ENCODE measurements at regions not wholly inside any gene's neighbourhood (a gene's known extent, or its start where the extent isn't known, plus 50 kb on each side); places are given as distances from the start of the nearest gene placed in this dataset.

DNA sequence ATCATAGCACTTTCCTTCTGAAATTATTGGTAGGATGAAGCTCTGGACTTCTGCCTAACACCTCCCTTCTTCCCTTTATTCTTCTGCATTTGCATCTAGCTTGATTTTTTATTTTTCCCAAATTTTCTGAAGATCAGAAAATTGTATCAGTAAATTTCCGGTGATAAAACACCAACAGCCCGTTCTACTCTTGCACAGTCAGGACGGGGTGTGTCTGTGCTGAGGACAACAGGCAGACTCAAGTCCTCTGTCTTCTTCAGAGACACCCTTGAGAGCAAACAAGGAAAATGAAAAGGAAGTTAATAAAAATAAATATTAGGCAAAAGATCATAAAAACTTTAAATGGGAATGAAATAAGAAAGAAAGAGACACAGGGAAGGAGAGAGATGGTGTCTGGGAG is 120.7 kb downstream of the ARL4C start:
- peaks cover 23 to 37% of the 10 kb centered on the region in 2 donors for H3K4me1 Mint-ChIP-seq
- Histone ChIP-seq H3K27ac (ENCODE audit: low read length) (no peak overlapping the region), H3K27me3 (ENCODE audit: control insufficient read depth, insufficient read depth, low read length) (peaks cover 3% of the 10 kb centered on the region), H3K4me1 (ENCODE audit: control insufficient read depth, insufficient read depth, low read length) (peaks cover 9% of the 10 kb centered on the region), H3K4me3 (ENCODE audit: low read length) (no peak overlapping the region), H3K9me3 (ENCODE audit: control insufficient read depth, insufficient read depth, low read length) (no peaks in the 10 kb centered on the region), H3K36me3 (ENCODE audit: control insufficient read depth, insufficient read depth, low read length) (no peaks in the 10 kb centered on the region)
- no peaks in the 10 kb centered on the region for H3K36me3 Mint-ChIP-seq
- ATAC-seq (no peak), DNase-seq (no peak)
- H3K27ac Mint-ChIP-seq = no peak overlapping the region
- intact Hi-C loops (cut with micrococcal nuclease) = no loop called here
- H3K9me3 Mint-ChIP-seq = no peaks in the 10 kb centered on the region
- no peak overlapping the region for H3K4me3 Mint-ChIP-seq
- TF ChIP-seq, protein P1, sequence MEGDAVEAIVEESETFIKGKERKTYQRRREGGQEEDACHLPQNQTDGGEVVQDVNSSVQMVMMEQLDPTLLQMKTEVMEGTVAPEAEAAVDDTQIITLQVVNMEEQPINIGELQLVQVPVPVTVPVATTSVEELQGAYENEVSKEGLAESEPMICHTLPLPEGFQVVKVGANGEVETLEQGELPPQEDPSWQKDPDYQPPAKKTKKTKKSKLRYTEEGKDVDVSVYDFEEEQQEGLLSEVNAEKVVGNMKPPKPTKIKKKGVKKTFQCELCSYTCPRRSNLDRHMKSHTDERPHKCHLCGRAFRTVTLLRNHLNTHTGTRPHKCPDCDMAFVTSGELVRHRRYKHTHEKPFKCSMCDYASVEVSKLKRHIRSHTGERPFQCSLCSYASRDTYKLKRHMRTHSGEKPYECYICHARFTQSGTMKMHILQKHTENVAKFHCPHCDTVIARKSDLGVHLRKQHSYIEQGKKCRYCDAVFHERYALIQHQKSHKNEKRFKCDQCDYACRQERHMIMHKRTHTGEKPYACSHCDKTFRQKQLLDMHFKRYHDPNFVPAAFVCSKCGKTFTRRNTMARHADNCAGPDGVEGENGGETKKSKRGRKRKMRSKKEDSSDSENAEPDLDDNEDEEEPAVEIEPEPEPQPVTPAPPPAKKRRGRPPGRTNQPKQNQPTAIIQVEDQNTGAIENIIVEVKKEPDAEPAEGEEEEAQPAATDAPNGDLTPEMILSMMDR (IDR thresholded peaks at IDR 0.05) = no peak
- no peaks in the 10 kb centered on the region for H3K27me3 Mint-ChIP-seq (ENCODE audit: low read depth in 2 of 2)
- WGBS (ENCODE audit: insufficient coverage) = 98% methylated on average over 3 of the region's 3 CpGs

DNA sequence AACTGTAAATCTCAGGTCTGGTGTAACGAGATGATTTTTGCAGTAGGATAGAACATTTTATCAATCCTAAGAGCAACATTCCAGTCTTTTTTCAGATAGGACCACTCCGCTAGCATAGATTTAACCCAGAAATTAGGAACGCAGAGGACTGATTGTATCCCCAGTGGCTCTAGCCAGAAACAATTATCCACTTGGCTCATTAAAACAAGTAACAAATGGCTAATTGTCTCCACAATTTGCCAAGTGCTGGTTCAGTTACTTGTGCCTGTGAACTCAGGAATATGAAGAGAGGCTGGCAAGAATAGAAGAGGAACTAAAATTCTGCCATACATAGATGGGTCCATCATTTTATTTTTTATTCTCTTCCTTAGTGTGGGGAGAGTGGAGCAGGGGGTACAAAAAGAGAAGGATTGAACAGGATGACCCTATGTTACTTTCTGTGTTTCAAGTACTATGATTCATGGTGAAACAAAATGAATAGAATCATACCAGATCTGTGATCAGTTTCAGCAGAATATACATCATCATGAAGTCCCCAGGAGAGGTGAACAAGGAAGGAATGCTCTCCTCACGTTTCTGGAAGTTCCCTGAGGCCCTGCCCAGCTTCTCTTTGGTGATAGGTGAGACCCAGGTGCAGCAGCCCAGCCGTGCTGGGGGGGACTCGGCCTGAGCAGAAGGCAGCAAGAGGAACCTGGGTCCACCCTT is 121.6 kb downstream of the ARL4C start:
- no peak for DNase-seq
- H3K4me1 ChIP-seq (ENCODE audit: control insufficient read depth, insufficient read depth, low read length) = peaks cover 9% of the 10 kb centered on the region
- Mint-ChIP-seq H3K27me3 (ENCODE audit: low read depth in 2 of 2) (no peaks in the 10 kb centered on the region), H3K9me3 (no peaks in the 10 kb centered on the region), H3K36me3 (no peaks in the 10 kb centered on the region), H3K4me3 (no peak overlapping the region), H3K27ac (peak overlapping the region in 1 of 2 donors; percentile 7), H3K4me1 (peaks cover 25 to 42% of the 10 kb centered on the region in 2 donors)
- WGBS (ENCODE audit: insufficient coverage) = 87% methylated on average over 6 of the region's 6 CpGs
- no peaks in the 10 kb centered on the region for H3K36me3 ChIP-seq (ENCODE audit: control insufficient read depth, insufficient read depth, low read length)
- TF ChIP-seq, protein P1 (IDR thresholded peaks at IDR 0.05) = no peak
- ATAC-seq = no peak
- H3K27me3 ChIP-seq (ENCODE audit: control insufficient read depth, insufficient read depth, low read length) = peaks cover 3% of the 10 kb centered on the region
- H3K27ac ChIP-seq (ENCODE audit: low read length) = no peak overlapping the region
- intact Hi-C loops (cut with micrococcal nuclease) = no loop called here
- H3K4me3 ChIP-seq (ENCODE audit: low read length) = no peak overlapping the region
- no peaks in the 10 kb centered on the region for H3K9me3 ChIP-seq (ENCODE audit: control insufficient read depth, insufficient read depth, low read length)

DNA sequence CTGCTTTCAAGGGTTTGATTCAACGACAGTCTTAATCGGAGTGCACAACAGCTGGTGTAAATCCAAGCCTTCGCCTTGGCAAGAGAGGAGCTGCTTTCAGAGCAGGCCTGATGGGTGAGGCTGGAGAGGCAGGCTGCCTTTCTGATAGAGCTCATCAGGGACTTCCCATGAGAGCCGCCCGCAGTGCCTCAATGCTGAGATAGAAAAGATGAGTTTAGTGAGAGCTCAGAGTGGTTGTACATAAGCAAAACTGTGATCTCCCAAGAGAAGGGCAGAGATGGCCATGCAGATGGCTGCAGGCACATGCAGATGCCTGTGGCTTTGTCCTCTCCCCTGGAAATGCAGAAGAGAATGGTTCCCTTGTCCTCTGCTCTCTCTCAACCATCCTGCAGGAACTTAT is 122.1 kb downstream of the ARL4C start:
- DNase-seq = no peak
- peak overlapping the region in 1 of 2 donors; percentile 7 for H3K27ac Mint-ChIP-seq
- intact Hi-C loops (cut with micrococcal nuclease) = no loop called here
- no peaks in the 10 kb centered on the region for H3K9me3 Mint-ChIP-seq
- H3K9me3 ChIP-seq (ENCODE audit: control insufficient read depth, insufficient read depth, low read length) = no peaks in the 10 kb centered on the region
- no peak overlapping the region for H3K27ac ChIP-seq (ENCODE audit: low read length)
- WGBS (ENCODE audit: insufficient coverage) = 95% methylated on average over 5 of the region's 5 CpGs
- peaks cover 3% of the 10 kb centered on the region for H3K27me3 ChIP-seq (ENCODE audit: control insufficient read depth, insufficient read depth, low read length)
- H3K36me3 ChIP-seq (ENCODE audit: control insufficient read depth, insufficient read depth, low read length) = no peaks in the 10 kb centered on the region
- H3K4me1 ChIP-seq (ENCODE audit: control insufficient read depth, insufficient read depth, low read length) = peaks cover 9% of the 10 kb centered on the region
- peaks cover 29 to 48% of the 10 kb centered on the region in 2 donors for H3K4me1 Mint-ChIP-seq
- no peaks in the 10 kb centered on the region for H3K27me3 Mint-ChIP-seq (ENCODE audit: low read depth in 2 of 2)
- no peak for ATAC-seq
- no peaks in the 10 kb centered on the region for H3K36me3 Mint-ChIP-seq
- no peak overlapping the region for H3K4me3 ChIP-seq (ENCODE audit: low read length)
- H3K4me3 Mint-ChIP-seq = no peak overlapping the region
- TF ChIP-seq, protein P1 (IDR thresholded peaks at IDR 0.05) = no peak

DNA sequence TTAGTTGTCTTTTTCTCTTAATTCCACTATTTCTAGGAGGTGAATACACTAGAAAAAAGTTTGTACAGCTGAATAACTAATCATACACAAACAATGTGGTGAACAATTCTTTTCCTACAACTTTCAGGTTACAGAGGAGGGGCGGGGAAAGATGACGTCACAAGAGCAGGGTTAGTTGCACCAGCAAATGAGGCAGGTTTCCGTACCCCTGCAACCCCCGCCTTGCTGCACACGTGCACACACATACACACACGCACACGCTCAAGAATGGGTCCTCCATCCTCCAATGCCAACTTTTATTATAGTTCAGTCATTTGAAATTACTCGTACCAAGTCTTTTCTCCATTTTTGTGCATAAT is 122.8 kb downstream of the ARL4C start:
- Histone ChIP-seq H3K4me1 (ENCODE audit: control insufficient read depth, insufficient read depth, low read length) (peaks cover 11% of the 10 kb centered on the region), H3K27me3 (ENCODE audit: control insufficient read depth, insufficient read depth, low read length) (peaks cover 3% of the 10 kb centered on the region), H3K36me3 (ENCODE audit: control insufficient read depth, insufficient read depth, low read length) (no peaks in the 10 kb centered on the region), H3K27ac (ENCODE audit: low read length) (no peak overlapping the region), H3K9me3 (ENCODE audit: control insufficient read depth, insufficient read depth, low read length) (no peaks in the 10 kb centered on the region), H3K4me3 (ENCODE audit: low read length) (no peak overlapping the region)
- H3K4me3 Mint-ChIP-seq = no peak overlapping the region
- H3K36me3 Mint-ChIP-seq = no peaks in the 10 kb centered on the region
- intact Hi-C loops (cut with micrococcal nuclease) = no loop called here
- H3K27me3 Mint-ChIP-seq (ENCODE audit: low read depth in 2 of 2) = no peaks in the 10 kb centered on the region
- H3K4me1 Mint-ChIP-seq = peaks cover 34 to 53% of the 10 kb centered on the region in 2 donors
- peak overlapping the region in 1 of 2 donors; percentile 59 for H3K27ac Mint-ChIP-seq
- ATAC-seq (no peak), DNase-seq (no peak)
- no peaks in the 10 kb centered on the region for H3K9me3 Mint-ChIP-seq
- 95% methylated on average over 8 of the region's 8 CpGs for WGBS (ENCODE audit: insufficient coverage)
- TF ChIP-seq, protein P1 (IDR thresholded peaks at IDR 0.05) = no peak

Data from natural killer cell (primary cell).